ENCODE measurements at regions not wholly inside any gene's neighbourhood (a gene's known extent, or its start where the extent isn't known, plus 50 kb on each side); places are given as distances from the start of the nearest gene placed in this dataset.

GRCh38 chr18:24763765-24764513 is 303.5 kb downstream of the HRH4 start:
- H3K36me3 ChIP-seq (ENCODE audit: control insufficient read depth in 4 of 4, insufficient read depth in 3 of 4, low read depth in 1 of 4, low read length in 3 of 4), result no peaks in the 10 kb centered on the region
- H3K4me1 ChIP-seq (ENCODE audit: control insufficient read depth in 4 of 4, insufficient read depth in 4 of 4, low read length in 3 of 4), result no peaks in the 10 kb centered on the region
- H3K9me3 ChIP-seq (ENCODE audit: control insufficient read depth in 4 of 4, low read length in 3 of 4), result peaks cover 0 to 4% (median 0%) of the 10 kb centered on the region in 4 donors
- no peak overlapping the region for H3K27ac ChIP-seq (ENCODE audit: low read depth in 1 of 2, low read length in 2 of 2)
- no peak for TF ChIP-seq HNF4A (conservative IDR thresholded peaks at IDR 0.05)
- TF ChIP-seq YY1 (IDR thresholded peaks at IDR 0.05), result no peak
- TF ChIP-seq NR2F2 (IDR thresholded peaks at IDR 0.05), result no peak
- H3K4me3 ChIP-seq (ENCODE audit: low read depth in 1 of 3, low read length in 3 of 3), result no peak overlapping the region
- H3K27me3 ChIP-seq (ENCODE audit: control insufficient read depth in 4 of 4, insufficient read depth in 4 of 4, low read length in 3 of 4), result peaks cover 0 to 3% (median 0%) of the 10 kb centered on the region in 4 donors
- 69% methylated on average over 6 of the region's 6 CpGs for WGBS
- no peak for DNase-seq (ENCODE audit: low spot score)
- no peak overlapping the region for H3K9ac ChIP-seq (ENCODE audit: low read depth in 1 of 2, low read length in 2 of 2)

- H3K27ac ChIP-seq (ENCODE audit: low read depth in 1 of 2, low read length in 2 of 2), result no peak overlapping the region
- 74% methylated on average over 5 of the region's 5 CpGs for WGBS
- H3K27me3 ChIP-seq (ENCODE audit: control insufficient read depth in 4 of 4, insufficient read depth in 4 of 4, low read length in 3 of 4), result no peaks in the 10 kb centered on the region
- DNase-seq (ENCODE audit: low spot score), result no peak
- H3K4me3 ChIP-seq (ENCODE audit: low read depth in 1 of 3, low read length in 3 of 3), result no peak overlapping the region
- no peak for TF ChIP-seq REST (IDR thresholded peaks at IDR 0.05)
- TF ChIP-seq NR2F2 (IDR thresholded peaks at IDR 0.05), result no peak
- TF ChIP-seq GABPA (IDR thresholded peaks at IDR 0.05 in 1 of 2, conservative IDR thresholded peaks at IDR 0.05 in 1 of 2), result no peak
- TF ChIP-seq RAD21 (IDR thresholded peaks at IDR 0.05), result no peak
- TF ChIP-seq FOXA2 (IDR thresholded peaks at IDR 0.05), result no peak
- TF ChIP-seq HNF4G (IDR thresholded peaks at IDR 0.05), result no peak
- no peak for TF ChIP-seq RXRA (IDR thresholded peaks at IDR 0.05)
- TF ChIP-seq MAX (IDR thresholded peaks at IDR 0.05), result no peak
- no peak for TF ChIP-seq ZBTB33 (IDR thresholded peaks at IDR 0.05)
- no peak for TF ChIP-seq ATF3 (IDR thresholded peaks at IDR 0.05)
- no peak for TF ChIP-seq HNF4A (conservative IDR thresholded peaks at IDR 0.05)
- TF ChIP-seq FOXA1 (IDR thresholded peaks at IDR 0.05), result no peak
- TF ChIP-seq YY1 (IDR thresholded peaks at IDR 0.05), result no peak
- no peak for TF ChIP-seq CTCF (IDR thresholded peaks at IDR 0.05; ENCODE audit: low read depth, low read length, missing input control)
- no peak for TF ChIP-seq TAF1 (conservative IDR thresholded peaks at IDR 0.05)
- TF ChIP-seq JUND (IDR thresholded peaks at IDR 0.05), result no peak
- TF ChIP-seq EGR1 (IDR thresholded peaks at IDR 0.05; ENCODE audit: low read depth in 2 of 2), result no peak
- no peak for TF ChIP-seq SP1 (IDR thresholded peaks at IDR 0.05)
- H3K4me1 ChIP-seq (ENCODE audit: control insufficient read depth in 4 of 4, insufficient read depth in 4 of 4, low read length in 3 of 4), result no peaks in the 10 kb centered on the region
- H3K9me3 ChIP-seq (ENCODE audit: control insufficient read depth in 4 of 4, low read length in 3 of 4), result peaks cover 0 to 4% (median 0%) of the 10 kb centered on the region in 4 donors
- H3K9ac ChIP-seq (ENCODE audit: low read depth in 1 of 2, low read length in 2 of 2), result no peak overlapping the region
- H3K36me3 ChIP-seq (ENCODE audit: control insufficient read depth in 4 of 4, insufficient read depth in 3 of 4, low read depth in 1 of 4, low read length in 3 of 4), result no peaks in the 10 kb centered on the region
These were observed 304.3 kb downstream of the HRH4 start for GRCh38 chr18:24764766-24765165.

All from liver (tissue), 8 donors.